IMR-90 (cell line): ENCODE measurements at regions not wholly inside any gene's neighbourhood (a gene's known extent, or its start where the extent isn't known, plus 50 kb on each side); places are given as distances from the start of the nearest gene placed in this dataset.

Experiments used
- ATAC-seq: fragments of 200-7000 bp; cut with Tn5 transposase; 2 replicates; pipeline ENCODE4 v1.9.1; 2020; ENCODE audit warnings: low read depth, mild to moderate bottlenecking, moderate library complexity
- BruUV-seq: library from RNA; stranded (reverse); fragments of 400-500 nt; replicated peaks from 2 replicates; lab custom pipeline; 2021; lab: Mats Ljungman, UMichigan
- CTCF ChIA-PET: fragments of 300-600 bp; formaldehyde crosslinking; extraction: SDS; loops from one replicate; lab custom pipeline; 2021; ENCODE audit warnings: antibody characterized with exemption; lab: Yijun Ruan, JAX
- POLR2A ChIA-PET: fragments of 300-600 bp; sonication (Branson Sonifier 250); formaldehyde crosslinking; loops from one replicate; lab custom pipeline; 2022; ENCODE audit warnings: antibody characterized with exemption; ENCODE audit not compliant: unreplicated experiment; lab: Charles Lee
- DNase-seq: peaks from one replicate; pipeline ENCODE4 v3.0.0; 2013
- H2AFZ ChIP-seq: replicated peaks from 2 replicates; pipeline ENCODE3; 2013; ENCODE audit warnings: low read length, mild to moderate bottlenecking; ENCODE audit not compliant: poor library complexity
- H2AK5ac ChIP-seq: 2 replicates; pipeline ENCODE4 v1.6.1; 2013; ENCODE audit warnings: low read depth, low read length, inconsistent platforms
- H2AK9ac ChIP-seq: replicated peaks from 2 replicates; pipeline ENCODE3; 2013; ENCODE audit warnings: mild to moderate bottlenecking, low read depth, low read length, moderate library complexity; ENCODE audit not compliant: poor library complexity
- H2BK120ac ChIP-seq: 2 replicates; pipeline ENCODE4 v1.6.1; 2013; ENCODE audit warnings: low read depth, low read length, inconsistent platforms
- H2BK15ac ChIP-seq: 3 replicates; pipeline ENCODE4 v1.6.1; 2013; ENCODE audit warnings: low read depth, low read length, inconsistent platforms
- H2BK20ac ChIP-seq: 2 replicates; pipeline ENCODE4 v1.6.1; 2013; ENCODE audit warnings: low read depth, mild to moderate bottlenecking, inconsistent platforms, low read length, moderate library complexity
- H2BK5ac ChIP-seq: 2 replicates; pipeline ENCODE4 v1.6.1; 2013; ENCODE audit warnings: mild to moderate bottlenecking, low read depth, low read length, inconsistent platforms; ENCODE audit not compliant: poor library complexity, severe bottlenecking
- H3K14ac ChIP-seq: replicated peaks from 2 replicates; pipeline ENCODE4 v1.6.1; 2013; ENCODE audit warnings: low read depth, low read length, inconsistent platforms
- H3K18ac ChIP-seq: 2 replicates; pipeline ENCODE4 v1.6.1; 2013; ENCODE audit warnings: low read depth, low read length, control low read depth
- H3K23ac ChIP-seq: 2 replicates; pipeline ENCODE4 v1.6.1; 2013; ENCODE audit warnings: low read depth, low read length, inconsistent platforms
- H3K27ac ChIP-seq: 2 replicates; pipeline ENCODE4 v1.5.1; 2013; ENCODE audit warnings: mild to moderate bottlenecking, control low read depth, low read length; ENCODE audit not compliant: insufficient read depth
- H3K27me3 ChIP-seq: 2 replicates; pipeline ENCODE4 v1.6.1; 2013; ENCODE audit warnings: low read length; ENCODE audit not compliant: control insufficient read depth, insufficient read depth
- H3K36me3 ChIP-seq: 2 replicates; pipeline ENCODE4 v1.6.1; 2013; ENCODE audit warnings: low read length, mixed read lengths; ENCODE audit not compliant: control insufficient read depth, insufficient read depth
- H3K4ac ChIP-seq: 2 replicates; pipeline ENCODE4 v1.6.1; 2013; ENCODE audit warnings: low read depth, low read length, inconsistent platforms
- H3K4me1 ChIP-seq: 2 replicates; pipeline ENCODE4 v1.6.1; 2013; ENCODE audit warnings: low read length, mixed read lengths; ENCODE audit not compliant: control insufficient read depth, insufficient read depth
- H3K4me2 ChIP-seq: 2 replicates; pipeline ENCODE4 v1.6.1; 2013; ENCODE audit warnings: low read depth, mild to moderate bottlenecking, control low read depth, low read length, moderate library complexity
- H3K4me3 ChIP-seq: 2 replicates; pipeline ENCODE4 v1.5.1; 2013; ENCODE audit warnings: low read depth, mild to moderate bottlenecking, control low read depth, low read length, moderate library complexity; ENCODE audit not compliant: insufficient read depth
- H3K56ac ChIP-seq: 2 replicates; pipeline ENCODE4 v1.6.1; 2013; ENCODE audit warnings: low read length, inconsistent platforms; ENCODE audit not compliant: insufficient read depth; ENCODE audit errors: extremely low read depth
- H3K79me1 ChIP-seq, 2 experiments: 2 replicates each; pipeline ENCODE4 v1.6.1; 2013; ENCODE audit warnings: low read length in 2 of 2, inconsistent platforms in 1 of 2, low read depth in 1 of 2
- H3K9ac ChIP-seq: 2 replicates; pipeline ENCODE4 v1.6.1; 2013; ENCODE audit warnings: low read depth, low read length, control low read depth
- H3K9me1 ChIP-seq: 2 replicates; pipeline ENCODE4 v1.6.1; 2013; ENCODE audit warnings: low read length, inconsistent platforms; ENCODE audit not compliant: insufficient read depth
- H3K9me3 ChIP-seq: 2 replicates; pipeline ENCODE4 v1.6.1; 2013; ENCODE audit warnings: low read length; ENCODE audit not compliant: control insufficient read depth, insufficient read depth
- H4K20me1 ChIP-seq: 2 replicates; pipeline ENCODE4 v1.6.1; 2013; ENCODE audit warnings: low read length, inconsistent platforms; ENCODE audit not compliant: insufficient read depth
- H4K5ac ChIP-seq: 2 replicates; pipeline ENCODE4 v1.6.1; 2013; ENCODE audit warnings: mild to moderate bottlenecking, low read depth, low read length, control low read depth
- H4K8ac ChIP-seq, 2 experiments: 2 replicates each; pipeline ENCODE4 v1.6.1; 2013; ENCODE audit warnings: low read depth in 2 of 2, low read length in 2 of 2, control low read depth in 1 of 2, inconsistent platforms in 1 of 2
- H4K91ac ChIP-seq: 2 replicates; pipeline ENCODE4 v1.6.1; 2013; ENCODE audit warnings: low read depth, low read length, inconsistent platforms; ENCODE audit not compliant: insufficient read depth
- BHLHE40 ChIP-seq: fragments of 150-350 bp; IDR thresholded peaks from 2 replicates; pipeline ENCODE4 v1.6.1; 2016; ENCODE audit warnings: mild to moderate bottlenecking, low read depth, low read length
- CEBPB ChIP-seq: IDR thresholded peaks from 2 replicates; pipeline ENCODE4 v1.6.1; 2012; ENCODE audit warnings: low read depth, low read length, improper control_type of control experiment
- CHD1 ChIP-seq: IDR thresholded peaks from 2 replicates; pipeline ENCODE4 v1.6.1; 2012; ENCODE audit warnings: low read depth, low read length, improper control_type of control experiment
- CTCF ChIP-seq: conservative IDR thresholded peaks from 2 replicates; pipeline ENCODE4 v1.5.1; 2012; ENCODE audit warnings: mild to moderate bottlenecking, low read depth, low read length, improper control_type of control experiment
- ELK1 ChIP-seq: fragments of 150-350 bp; IDR thresholded peaks from 2 replicates; pipeline ENCODE4 v1.6.1; 2016; ENCODE audit warnings: low read depth, mild to moderate bottlenecking, low read length, moderate library complexity, borderline replicate concordance
- FOS ChIP-seq: fragments of 150-350 bp; IDR thresholded peaks from 2 replicates; pipeline ENCODE4 v1.6.1; 2016; ENCODE audit warnings: low read depth, low read length
- MAFK ChIP-seq: IDR thresholded peaks from 2 replicates; pipeline ENCODE4 v1.6.1; 2012; ENCODE audit warnings: low read depth, low read length, improper control_type of control experiment
- MXI1 ChIP-seq: IDR thresholded peaks from 2 replicates; pipeline ENCODE4 v1.6.1; 2012; ENCODE audit warnings: low read depth, mild to moderate bottlenecking, low read length, moderate library complexity, borderline replicate concordance
- NFE2L2 ChIP-seq: fragments of 150-350 bp; IDR thresholded peaks from 2 replicates; pipeline ENCODE4 v1.6.1; 2016; ENCODE audit warnings: low read depth, mild to moderate bottlenecking, low read length
- POLR2A ChIP-seq: IDR thresholded peaks from 2 replicates; pipeline ENCODE4 v1.6.1; 2012; ENCODE audit warnings: mild to moderate bottlenecking, low read depth, low read length
- RAD21 ChIP-seq: IDR thresholded peaks from 2 replicates; pipeline ENCODE4 v1.6.1; 2012; ENCODE audit warnings: low read length, improper control_type of control experiment
- RCOR1 ChIP-seq: IDR thresholded peaks from 2 replicates; pipeline ENCODE4 v1.6.1; 2012; ENCODE audit warnings: mild to moderate bottlenecking, low read length, improper control_type of control experiment; ENCODE audit not compliant: insufficient replicate concordance
- RFX5 ChIP-seq: IDR thresholded peaks from 2 replicates; pipeline ENCODE4 v1.8.0; 2012; ENCODE audit warnings: low read depth, mild to moderate bottlenecking, low read length, moderate library complexity
- SMC3 ChIP-seq: fragments of 150-350 bp; IDR thresholded peaks from 2 replicates; pipeline ENCODE4 v1.6.1; 2016; ENCODE audit warnings: low read depth, mild to moderate bottlenecking, antibody characterized with exemption, low read length, moderate library complexity
- USF2 ChIP-seq: fragments of 150-350 bp; IDR thresholded peaks from 2 replicates; pipeline ENCODE4 v1.6.1; 2017; ENCODE audit warnings: mild to moderate bottlenecking, antibody characterized with exemption, low read length, low read depth
- WGBS, 2 experiments: methylation state at CpG; one replicate each; pipeline versions ENCODE4 v1.1.5 to v1.1.7; 2013; ENCODE audit warnings: missing lambda C conversion rate in 2 of 2; ENCODE audit not compliant: insufficient read length in 1 of 2; ENCODE audit errors: extremely low coverage in 2 of 2; 5-methylcytosine and 5-hydroxymethylcytosine counted together
- dilution Hi-C: fragments of 300-500 bp; cut with HindIII; formaldehyde crosslinking; loops from one replicate; pipeline ENCODE4 v1.14.3; 2018; ENCODE audit warnings: low sequenced_read_pairs; ENCODE audit not compliant: unreplicated experiment
- in situ Hi-C: fragments of 300-500 bp; cut with MboI; formaldehyde crosslinking; loops from 3 replicates; pipeline ENCODE4 v1.14.3; 2019; ENCODE audit warnings: low sequenced_read_pairs, inconsistent platforms, mixed read lengths
- intact Hi-C: fragments of 100-400 bp; cut with micrococcal nuclease; formaldehyde crosslinking; loops from 2 replicates; pipeline ENCODE4 v1.10.0; 2022

GRCh38 chrX:43522582-43522981 lies 133.5 kb upstream of the MAOA start:
- Histone ChIP-seq H3K14ac (no peak overlapping the region), H3K18ac (no peak overlapping the region), H3K23ac (no peak overlapping the region), H2BK20ac (no peak overlapping the region), H2AK9ac (no peak overlapping the region), H3K27ac (no peak overlapping the region), H4K8ac (no peak overlapping the region), H3K56ac (no peak overlapping the region), H2AK5ac (no peak overlapping the region), H3K79me1 (no peaks in the 10 kb centered on the region), H4K20me1 (no peaks in the 10 kb centered on the region), H4K91ac (no peak overlapping the region), H3K9me1 (no peaks in the 10 kb centered on the region), H3K4me3 (no peak overlapping the region), H2AFZ (no peak overlapping the region), H2BK120ac (no peak overlapping the region), H3K4me1 (no peaks in the 10 kb centered on the region), H2BK5ac (no peak overlapping the region), H3K4me2 (no peak overlapping the region), H3K4ac (no peak overlapping the region), H3K9ac (no peak overlapping the region), H3K27me3 (no peaks in the 10 kb centered on the region; the same call in 1 of the 2 replicates), H4K5ac (no peak overlapping the region), H2BK15ac (no peak overlapping the region), H3K36me3 (no peaks in the 10 kb centered on the region), H3K9me3 (no peaks in the 10 kb centered on the region)
- BruUV-seq = no TSS peak
- POLR2A ChIA-PET = no interaction called here
- DNase-seq (no peak), ATAC-seq (no peak)
- dilution Hi-C loops = no loop called here
- TF ChIP-seq FOS = no peak
- TF ChIP-seq CEBPB = no peak
- TF ChIP-seq MXI1 = no peak
- no peak for TF ChIP-seq RCOR1
- no peak for TF ChIP-seq POLR2A
- TF ChIP-seq CHD1 = no peak
- TF ChIP-seq RAD21 = no peak
- no peak for TF ChIP-seq ELK1
- TF ChIP-seq BHLHE40 = no peak
- TF ChIP-seq CTCF = no peak
- no peak for TF ChIP-seq SMC3
- no peak for TF ChIP-seq MAFK
- no peak for TF ChIP-seq RFX5
- no peak for TF ChIP-seq NFE2L2
- TF ChIP-seq USF2 = no peak
- CTCF ChIA-PET = no interaction called here
- in situ Hi-C loops = no loop called here
- WGBS, 2 experiments = no CpG with 5 or more reads among the region's 3 CpGs
- intact Hi-C loops = no loop called here
